ENCODE measurements at regions not wholly inside any gene's neighbourhood (a gene's known extent, or its start where the extent isn't known, plus 50 kb on each side); places are given as distances from the start of the nearest gene placed in this dataset.

DNA sequence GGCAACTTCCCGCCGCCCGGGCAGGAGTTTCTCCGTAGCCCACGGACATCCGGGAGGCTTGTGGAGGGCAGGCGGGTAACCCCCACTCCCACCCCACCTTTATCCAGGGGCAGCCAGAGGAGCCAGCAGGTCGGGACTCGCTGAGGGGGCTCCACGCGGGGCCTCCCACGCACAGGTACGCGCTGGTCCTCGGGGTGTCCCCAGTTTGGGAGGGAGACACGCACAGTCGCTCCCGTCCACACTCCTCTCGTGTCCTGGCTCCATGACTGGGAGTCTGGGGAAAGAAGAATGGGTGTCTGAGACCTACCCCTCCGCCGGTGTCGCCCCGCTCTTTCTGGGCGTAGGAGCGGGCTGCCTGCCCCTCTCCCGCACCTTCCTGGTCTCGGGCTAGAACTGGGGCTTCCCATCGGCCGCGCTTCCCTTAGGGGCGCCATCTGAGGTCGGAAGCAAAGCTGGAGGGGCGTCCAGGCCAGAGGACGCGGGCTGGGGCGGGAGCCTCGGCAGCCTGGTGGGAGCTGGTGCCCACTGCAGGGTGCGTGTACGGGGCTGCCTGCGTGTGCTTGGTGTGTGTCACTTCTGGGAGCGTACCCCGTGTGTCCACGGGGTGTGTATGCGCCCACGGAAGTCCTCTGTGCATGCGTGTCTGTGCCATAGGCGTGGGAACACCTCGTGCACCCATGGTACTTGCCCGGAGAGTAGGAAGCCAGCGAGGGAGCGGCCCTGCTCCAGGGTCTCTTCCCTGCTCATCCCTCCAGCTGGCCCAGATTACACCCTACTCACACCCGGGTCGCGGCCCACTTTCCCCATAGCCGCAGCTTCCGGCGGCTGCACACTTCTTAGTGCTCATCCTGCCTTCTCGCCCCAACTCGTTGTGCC, 73.0 kb upstream of the LEP start:
- no peak for DNase-seq (ENCODE audit: low spot score)

DNA sequence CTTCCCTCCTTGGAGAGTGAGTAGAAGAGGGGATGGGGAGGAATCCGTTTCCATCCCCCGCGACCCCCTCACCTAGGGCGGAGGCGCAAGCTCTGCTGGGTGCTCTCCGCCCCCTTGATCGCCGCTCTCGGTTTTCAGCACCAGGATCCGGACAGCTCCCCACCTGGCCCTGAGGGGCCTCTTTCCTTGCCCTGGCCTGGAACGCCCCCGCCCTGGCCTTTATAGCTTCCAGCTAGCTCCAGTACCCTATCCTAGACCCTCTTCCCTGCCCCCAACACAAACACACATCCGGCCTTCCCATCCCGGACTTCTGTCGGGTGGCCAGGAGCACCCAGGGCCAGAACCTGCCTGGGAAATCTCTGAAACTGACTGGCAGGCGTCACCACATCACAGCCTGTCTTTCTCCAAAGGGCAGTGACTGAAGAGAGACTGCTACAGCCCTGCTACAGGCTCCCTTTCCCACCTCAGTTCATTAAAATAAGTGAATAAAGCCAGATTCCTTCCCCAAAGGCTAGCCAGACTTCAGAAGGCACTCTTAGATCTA, 72.3 kb upstream of the LEP start:
- no peak for DNase-seq (ENCODE audit: low spot score)

- no peak for DNase-seq (ENCODE audit: low spot score)
Measured at GRCh38 chr7:128170461-128170860, 70.6 kb upstream of the LEP start.

DNA sequence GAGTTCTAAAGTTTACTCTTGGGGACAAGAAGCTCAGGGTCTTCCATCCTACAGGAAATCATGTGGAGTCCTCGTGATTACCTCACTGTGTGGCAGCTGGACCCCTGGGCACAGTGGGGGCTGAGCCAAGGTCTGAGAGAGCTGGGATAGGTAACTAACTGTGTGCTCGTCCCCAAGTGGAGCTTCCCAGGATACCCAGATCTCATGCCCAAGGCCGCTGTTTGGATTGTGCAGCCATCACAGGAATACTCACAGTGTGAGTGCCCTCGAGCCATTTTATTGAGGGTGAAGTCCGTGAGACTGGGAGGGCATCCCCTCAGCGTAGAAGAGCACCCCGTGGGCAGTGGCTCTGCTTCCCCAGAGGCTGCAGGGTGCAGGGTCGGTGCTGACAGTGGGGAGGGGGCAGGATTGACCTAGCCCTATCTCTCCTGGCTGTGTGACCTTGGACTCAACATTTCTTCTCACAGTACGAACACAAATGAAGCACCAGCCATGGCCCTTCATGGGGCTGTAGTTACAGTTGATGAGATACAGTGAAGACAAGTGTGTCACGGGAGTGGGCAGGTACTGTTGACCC, 69.6 kb upstream of the LEP start:
- no peak for DNase-seq (ENCODE audit: low spot score)

DNA sequence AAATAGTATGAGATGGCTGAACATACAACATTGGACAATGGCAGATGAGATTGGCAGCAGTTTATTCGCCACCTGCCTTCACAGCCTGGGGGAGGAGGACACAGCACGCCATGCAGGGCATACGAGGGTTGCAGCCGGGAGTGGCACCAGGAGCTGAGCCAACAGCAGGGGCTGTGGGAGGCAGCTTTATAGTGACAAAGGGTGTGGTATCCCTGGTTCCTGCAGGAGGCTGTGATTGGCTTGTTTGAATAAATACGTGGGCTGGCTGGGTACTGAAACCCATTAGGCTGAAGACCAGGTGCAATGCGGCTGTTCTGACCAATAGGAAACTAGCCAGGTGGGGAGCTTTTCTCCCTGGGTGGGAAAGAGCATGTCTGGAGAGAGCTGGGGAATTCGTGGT, 68.9 kb upstream of the LEP start:
- DNase-seq (ENCODE audit: low spot score) = no peak

- DNase-seq (ENCODE audit: low spot score) = no peak
Measured at GRCh38 chr7:128172963-128173362, 68.1 kb upstream of the LEP start.

DNA sequence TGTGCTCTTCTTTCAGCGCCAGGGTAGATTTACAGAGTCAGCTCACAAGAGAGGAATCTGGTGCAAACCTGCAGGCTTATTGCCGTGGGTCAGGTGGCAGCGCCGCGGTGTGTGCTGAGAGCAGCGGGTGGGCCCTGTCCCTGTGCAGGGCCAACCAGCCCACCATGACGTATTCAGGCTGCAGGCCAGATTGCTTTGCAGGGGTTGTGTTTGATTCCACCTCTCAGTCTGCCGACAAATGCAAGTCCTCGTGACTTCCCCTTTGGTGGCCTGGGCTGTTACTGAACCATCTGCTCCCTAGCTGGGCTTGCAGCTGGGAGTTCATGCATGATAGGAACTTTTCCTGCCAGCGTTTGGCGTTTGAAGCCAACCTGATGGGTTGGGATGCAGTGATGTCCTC, 66.7 kb upstream of the LEP start:
- no peak for DNase-seq (ENCODE audit: low spot score)

- DNase-seq (ENCODE audit: low spot score) = no peak
Measured at GRCh38 chr7:128176696-128177095, 64.4 kb upstream of the LEP start.

- DNase-seq (ENCODE audit: low spot score) = no peak
Measured at GRCh38 chr7:128177768-128178550, 63.1 kb upstream of the LEP start.

DNA sequence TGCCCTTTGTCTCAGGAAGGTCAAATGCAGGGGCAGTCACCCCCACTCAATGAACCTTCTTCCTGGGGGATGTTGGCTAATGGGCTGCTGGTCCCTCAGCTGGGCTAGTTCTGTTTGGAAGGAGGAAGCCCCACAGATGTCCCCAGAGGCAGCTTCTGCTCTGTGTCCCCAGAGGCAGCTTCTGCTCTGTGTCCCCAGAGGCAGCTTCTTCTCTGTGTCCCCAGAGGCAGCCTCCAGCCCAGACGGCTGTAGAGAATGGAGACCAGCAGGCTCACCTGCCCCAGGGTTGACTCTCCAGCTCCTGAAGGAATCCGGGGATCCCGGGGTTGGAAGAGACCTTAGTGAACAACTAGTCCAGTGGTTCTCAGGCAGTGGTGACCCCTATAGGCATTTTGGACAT, 62.5 kb upstream of the LEP start:
- DNase-seq (ENCODE audit: low spot score) = no peak

- DNase-seq (ENCODE audit: low spot score) = no peak
Measured at GRCh38 chr7:128188396-128189230, 52.5 kb upstream of the LEP start.

DNA sequence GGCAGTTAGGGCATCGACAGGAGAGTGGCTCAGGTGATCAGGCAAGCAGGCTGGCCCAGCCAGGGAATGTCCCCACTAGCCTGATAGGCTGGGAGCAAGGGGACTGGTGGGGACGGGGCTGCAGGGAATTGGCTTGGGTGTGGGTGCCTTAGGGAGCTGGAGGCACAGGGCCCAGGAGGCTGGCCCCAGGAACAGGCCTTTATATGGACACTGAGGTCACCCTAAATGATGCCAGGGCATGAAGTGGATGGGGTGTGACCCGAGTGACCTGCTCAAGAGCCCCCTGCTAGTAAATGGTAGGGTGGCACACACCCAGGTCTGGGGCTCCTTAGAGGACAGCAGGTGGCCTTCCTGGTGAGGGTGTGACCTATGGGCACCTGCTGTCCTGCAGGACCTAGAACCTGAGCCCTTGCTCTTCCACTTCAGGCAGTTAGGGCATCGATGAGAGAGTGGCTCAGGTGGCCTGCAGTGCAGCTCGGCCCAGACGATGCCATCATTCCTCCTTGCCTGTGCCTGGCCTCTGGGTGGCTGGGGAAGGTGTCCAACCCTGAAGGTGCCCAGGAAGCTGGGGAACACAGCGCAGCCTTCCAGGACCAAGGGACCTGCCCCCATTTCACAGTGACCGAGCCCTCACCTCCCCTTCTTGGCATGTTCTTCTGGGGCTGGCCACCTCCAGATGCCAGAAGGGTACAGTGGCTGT, 51.7 kb upstream of the LEP start:
- DNase-seq (ENCODE audit: low spot score) = no peak

DNA sequence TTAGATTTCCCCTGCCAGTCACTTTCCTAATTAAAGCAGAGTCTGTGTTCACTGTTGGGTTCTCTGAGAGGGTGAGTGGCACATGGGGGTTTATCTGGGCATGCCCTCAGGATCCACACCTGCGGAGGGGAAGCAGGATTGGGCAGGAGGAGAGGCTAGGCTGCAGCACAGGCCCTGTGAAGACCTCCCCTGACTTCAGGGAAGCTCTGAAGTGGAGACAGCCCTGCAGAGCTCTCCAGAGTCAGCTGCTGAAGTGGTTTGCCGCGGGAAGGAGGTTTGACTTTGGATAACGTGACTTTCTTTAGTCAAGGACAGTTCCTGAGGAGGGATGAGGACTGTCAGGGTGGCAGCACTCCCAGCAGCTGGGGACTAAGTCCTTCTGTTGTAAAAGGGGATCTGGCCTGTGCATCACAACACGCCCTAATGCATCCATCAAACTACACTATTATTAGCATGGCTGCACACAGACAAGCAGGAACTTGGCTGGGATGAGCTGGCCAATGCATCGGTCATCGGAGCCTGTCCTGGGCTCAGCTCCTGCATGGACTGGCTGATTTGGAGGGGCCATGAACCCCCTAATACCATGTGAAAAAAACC, 50.9 kb upstream of the LEP start:
- DNase-seq (ENCODE audit: low spot score) = no peak

DNA sequence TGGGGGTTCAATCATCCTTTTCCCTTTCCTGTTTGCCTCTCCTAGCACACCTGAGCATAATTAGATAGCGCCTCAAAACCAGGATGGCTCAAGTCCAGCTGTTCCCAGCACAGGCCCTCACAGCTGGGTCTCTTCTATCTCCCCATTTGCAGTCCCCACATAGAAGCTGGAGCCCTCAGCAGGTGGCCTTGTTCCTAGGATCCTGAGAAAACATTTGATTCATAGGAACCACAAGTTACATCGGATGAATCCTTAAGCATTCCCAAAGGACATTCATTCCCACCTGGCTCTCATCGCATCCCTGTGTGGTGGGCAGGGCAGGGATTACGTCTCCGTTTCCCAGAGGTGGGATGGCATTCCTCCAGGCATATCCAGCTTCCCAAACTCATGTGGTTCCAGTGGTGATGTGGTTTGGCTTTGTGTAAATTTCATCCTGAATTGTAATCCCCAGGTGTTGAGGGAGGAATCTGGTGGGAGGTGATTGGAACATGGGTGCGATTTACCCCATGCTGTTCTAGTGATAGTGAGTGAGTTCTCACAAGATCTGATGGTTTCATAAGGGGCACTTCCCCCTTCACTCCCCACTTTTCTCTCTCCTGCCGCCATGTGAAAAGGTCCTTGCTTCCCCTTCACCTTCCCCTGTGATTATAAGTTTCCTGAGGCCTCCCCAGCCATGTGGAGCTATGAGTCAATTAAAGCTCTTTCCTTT, 49.8 kb upstream of the LEP start:
- no peak for DNase-seq (ENCODE audit: low spot score)
